SK-N-SH (cell line): ENCODE measurements at regions not wholly inside any gene's neighbourhood (a gene's known extent, or its start where the extent isn't known, plus 50 kb on each side); places are given as distances from the start of the nearest gene placed in this dataset.

ENCODE experiments used
- CTCF ChIA-PET: fragments of 300-600, 350-600 bp; formaldehyde crosslinking; extraction: SDS; loops from one replicate; lab custom pipeline; 2021; lab: Yijun Ruan, JAX
- POLR2A ChIA-PET: fragments of 350-600 bp; sonication (Branson Sonifier 250); formaldehyde crosslinking; extraction: SDS; loops from one replicate; lab custom pipeline; 2020; ENCODE audit warnings: antibody characterized with exemption, inconsistent platforms; lab: Yijun Ruan, JAX
- DNase-seq: peaks from one replicate; pipeline ENCODE4 v3.0.0; 2012
- H2AFZ ChIP-seq: fragments of 200-600 bp; sonication (generic); 2 replicates; pipeline ENCODE4 v1.8.1; 2016; ENCODE audit warnings: antibody characterized with exemption, mild to moderate bottlenecking, low read depth
- H3F3A ChIP-seq: fragments of 200-600 bp; sonication (generic); replicated peaks from 2 replicates; pipeline ENCODE3; 2016; ENCODE audit warnings: antibody characterized with exemption, mild to moderate bottlenecking; ENCODE audit not compliant: insufficient read depth
- H3K27ac ChIP-seq, 2 experiments: fragments of 200-500 bp in 1 of 2; fragments of 200-600 bp in 1 of 2; sonication (Bioruptor generic) in 1 of 2; sonication (generic), shearing (Covaris generic) in 1 of 2; 2 replicates each; pipeline versions ENCODE4 v1.5.1 to v1.6.1; 2014 to 2016; ENCODE audit warnings: low read depth in 2 of 2, inconsistent platforms in 1 of 2, low read length in 1 of 2, mild to moderate bottlenecking in 1 of 2, mixed read lengths in 1 of 2
- H3K27me3 ChIP-seq: fragments of 200-600 bp; sonication (generic), shearing (Covaris generic); 2 replicates; pipeline ENCODE4 v1.6.1; 2016; ENCODE audit warnings: mixed run types; ENCODE audit not compliant: insufficient read depth
- H3K36me3 ChIP-seq, 2 experiments: fragments of 200-500 bp in 1 of 2; fragments of 200-600 bp in 1 of 2; sonication (Bioruptor generic) in 1 of 2; sonication (generic) in 1 of 2; replicated peaks in 1 of 2; 2 replicates each; pipeline versions ENCODE3 to v1.5.1; 2014 to 2016; ENCODE audit warnings: low read length in 1 of 2, mild to moderate bottlenecking in 1 of 2; ENCODE audit not compliant: insufficient read depth in 2 of 2, control insufficient read depth in 1 of 2
- H3K4me1 ChIP-seq, 2 experiments: fragments of 200-500 bp in 1 of 2; fragments of 200-600 bp in 1 of 2; sonication (Bioruptor generic) in 1 of 2; sonication (generic), shearing (Covaris generic) in 1 of 2; 2 replicates each; pipeline versions ENCODE4 v1.5.1 to v1.6.1; 2014 to 2016; ENCODE audit warnings: low read depth in 1 of 2, low read length in 1 of 2, mixed run types in 1 of 2; ENCODE audit not compliant: insufficient read depth in 2 of 2, control insufficient read depth in 1 of 2
- H3K4me2 ChIP-seq: fragments of 200-600 bp; sonication (generic), shearing (Covaris generic); 2 replicates; pipeline ENCODE4 v1.6.1; 2017; ENCODE audit warnings: mixed run types
- H3K4me3 ChIP-seq, 2 experiments: fragments of 200-500 bp in 1 of 2; fragments of 200-600 bp in 1 of 2; sonication (Bioruptor generic) in 1 of 2; sonication (generic), shearing (Covaris generic) in 1 of 2; 2 replicates each; pipeline versions ENCODE4 v1.5.1 to v1.8.1; 2014 to 2016; ENCODE audit warnings: low read depth in 2 of 2, inconsistent platforms in 1 of 2, low read length in 1 of 2, mild to moderate bottlenecking in 1 of 2, mixed read lengths in 1 of 2, moderate library complexity in 1 of 2
- H3K79me2 ChIP-seq: fragments of 200-600 bp; sonication (generic); 2 replicates; pipeline ENCODE4 v1.8.1; 2017; ENCODE audit warnings: mild to moderate bottlenecking; ENCODE audit not compliant: insufficient read depth
- H3K9ac ChIP-seq: fragments of 200-600 bp; sonication (generic); 2 replicates; pipeline ENCODE4 v1.6.1; 2017; ENCODE audit warnings: mixed run types
- H3K9me2 ChIP-seq: fragments of 200-600 bp; sonication (generic); 2 replicates; pipeline ENCODE4 v1.6.1; 2017; ENCODE audit warnings: mixed run types
- H3K9me3 ChIP-seq: fragments of 200-600 bp; sonication (generic); 2 replicates; pipeline ENCODE4 v1.6.1; 2017; ENCODE audit warnings: mixed run types, mild to moderate bottlenecking, moderate library complexity
- H4K20me1 ChIP-seq: fragments of 200-600 bp; sonication (generic); 2 replicates; pipeline ENCODE4 v1.6.1; 2017; ENCODE audit warnings: mild to moderate bottlenecking, mixed run types; ENCODE audit not compliant: insufficient read depth
- EP300 ChIP-seq, 2 experiments: IDR thresholded peaks; 2 replicates each; pipeline versions ENCODE4 v1.4.0 to v1.6.1; 2012; ENCODE audit warnings: borderline replicate concordance in 1 of 2, low read depth in 1 of 2, low read length in 1 of 2
- FOSL2 ChIP-seq: IDR thresholded peaks from 2 replicates; pipeline ENCODE4 v1.4.0; 2012; ENCODE audit warnings: low read depth, mild to moderate bottlenecking, moderate library complexity, borderline replicate concordance
- FOXM1 ChIP-seq: IDR thresholded peaks from 2 replicates; pipeline ENCODE4 v1.4.0; 2012; ENCODE audit warnings: low read depth, mild to moderate bottlenecking
- GABPA ChIP-seq: IDR thresholded peaks from 2 replicates; pipeline ENCODE4 v1.4.0; 2012; ENCODE audit warnings: low read depth, mild to moderate bottlenecking
- GATA2 ChIP-seq: sonication (generic); formaldehyde crosslinking; IDR thresholded peaks from 2 replicates; pipeline ENCODE4 v1.5.0; 2020; ENCODE audit warnings: mild to moderate bottlenecking, missing genetic modification reagents
- MAX ChIP-seq: IDR thresholded peaks from 2 replicates; pipeline ENCODE4 v1.4.0; 2012; ENCODE audit warnings: low read depth
- MEF2A ChIP-seq: IDR thresholded peaks from 2 replicates; pipeline ENCODE4 v1.4.0; 2012; ENCODE audit warnings: low read depth, borderline replicate concordance
- MXI1 ChIP-seq: IDR thresholded peaks from 2 replicates; pipeline ENCODE4 v1.6.1; 2012; ENCODE audit warnings: mild to moderate bottlenecking, low read depth, low read length, improper control_type of control experiment
- NFIC ChIP-seq: IDR thresholded peaks from 2 replicates; pipeline ENCODE4 v1.4.0; 2012; ENCODE audit warnings: borderline replicate concordance
- NRF1 ChIP-seq: IDR thresholded peaks from 2 replicates; pipeline ENCODE4 v1.6.1; 2012; ENCODE audit warnings: low read depth, mild to moderate bottlenecking, low read length
- POLR2AphosphoS5 ChIP-seq: IDR thresholded peaks from 2 replicates; pipeline ENCODE4 v1.6.1; 2012; ENCODE audit warnings: low read depth, low read length
- RAD21 ChIP-seq: IDR thresholded peaks from 2 replicates; pipeline ENCODE4 v1.6.1; 2012; ENCODE audit warnings: mild to moderate bottlenecking, low read length
- REST ChIP-seq: IDR thresholded peaks from 2 replicates; pipeline ENCODE4 v1.6.1; 2012; ENCODE audit warnings: mild to moderate bottlenecking, low read depth, low read length, moderate library complexity
- RFX5 ChIP-seq: IDR thresholded peaks from 2 replicates; pipeline ENCODE4 v1.6.1; 2012; ENCODE audit warnings: mild to moderate bottlenecking, improper control_type of control experiment, low read length
- RXRA ChIP-seq: IDR thresholded peaks from 2 replicates; pipeline ENCODE4 v1.4.0; 2012; ENCODE audit warnings: low read depth, mild to moderate bottlenecking, borderline replicate concordance
- SIN3A ChIP-seq: IDR thresholded peaks from 2 replicates; pipeline ENCODE4 v1.6.1; 2012; ENCODE audit warnings: low read depth, mild to moderate bottlenecking, low read length, moderate library complexity, borderline replicate concordance
- SMC3 ChIP-seq: IDR thresholded peaks from 2 replicates; pipeline ENCODE4 v1.6.1; 2012; ENCODE audit warnings: low read depth, low read length, improper control_type of control experiment
- TAF1 ChIP-seq: IDR thresholded peaks from 2 replicates; pipeline ENCODE4 v1.6.1; 2012; ENCODE audit warnings: low read depth, mild to moderate bottlenecking, low read length, moderate library complexity, borderline replicate concordance
- USF1 ChIP-seq: IDR thresholded peaks from 2 replicates; pipeline ENCODE4 v1.4.0; 2012; ENCODE audit warnings: low read depth, borderline replicate concordance
- USF2 ChIP-seq: fragments of 150-350 bp; IDR thresholded peaks from 2 replicates; pipeline ENCODE4 v1.6.1; 2017; ENCODE audit warnings: antibody characterized with exemption, low read length, low read depth, borderline replicate concordance
- WGBS: methylation state at CpG from one replicate; pipeline ENCODE4 v1.1.6; 2017; ENCODE audit warnings: low lambda C conversion rate; 5-methylcytosine and 5-hydroxymethylcytosine counted together

- 97% methylated on average over 5 of the region's 5 CpGs for WGBS
- peaks cover 0 to 4% of the 10 kb centered on the region in 2 experiments; a peak in 1 of 4 replicates for H3K4me1 ChIP-seq
- no peaks in the 10 kb centered on the region for H4K20me1 ChIP-seq
- H2AFZ ChIP-seq: no peak overlapping the region
- H3K27ac ChIP-seq: no peak overlapping the region
- no peaks in the 10 kb centered on the region for H3K9me2 ChIP-seq
- H3K9ac ChIP-seq: no peak overlapping the region
- H3K79me2 ChIP-seq: no peaks in the 10 kb centered on the region
- H3F3A ChIP-seq: no peaks in the 10 kb centered on the region
- H3K4me2 ChIP-seq: no peak overlapping the region
- CTCF ChIA-PET: interaction anchor here (1.1 kb wide), 1 partner anchor 15 kb away, joined by 3 read pairs; no protein-coding TSS in a partner anchor
- no peak overlapping the region for H3K4me3 ChIP-seq
- H3K9me3 ChIP-seq: no peaks in the 10 kb centered on the region
- H3K27me3 ChIP-seq: no peaks in the 10 kb centered on the region
- POLR2A ChIA-PET: no interaction called here
- no peak for DNase-seq
- no peak for TF ChIP-seq TAF1
- no peak for TF ChIP-seq NFIC
- no peak for TF ChIP-seq REST
- no peak for TF ChIP-seq FOXM1
- TF ChIP-seq FOSL2: no peak
- TF ChIP-seq NRF1: no peak
- no peak for TF ChIP-seq EP300 (IDR thresholded peaks at IDR 0.05; ENCODE audit: borderline replicate concordance in 1 of 2, low read depth in 1 of 2, low read length in 1 of 2)
- peaks cover 0 to 2% of the 10 kb centered on the region in 2 experiments for H3K36me3 ChIP-seq
Observed at GRCh38 chr13:73740666-73741065, 393.5 kb downstream of the KLF12 start.

- no peaks in the 10 kb centered on the region for H4K20me1 ChIP-seq
- H2AFZ ChIP-seq: no peak overlapping the region
- H3K4me3 ChIP-seq: no peak overlapping the region
- WGBS: 73% methylated on average over 1 of the region's 1 CpG
- ChIA-PET POLR2A (no interaction called here), CTCF (no interaction called here)
- DNase-seq: no peak
- no peaks in the 10 kb centered on the region for H3K79me2 ChIP-seq
- no peaks in the 10 kb centered on the region for H3K9me2 ChIP-seq
- peaks cover 0 to 1% of the 10 kb centered on the region in 2 experiments; a peak in 1 of 4 replicates for H3K4me1 ChIP-seq
- no peaks in the 10 kb centered on the region for H3F3A ChIP-seq
- no peaks in the 10 kb centered on the region for H3K27me3 ChIP-seq
- TF ChIP-seq REST (no peak), MAX (no peak), EP300 (IDR thresholded peaks at IDR 0.05; ENCODE audit: borderline replicate concordance in 1 of 2, low read depth in 1 of 2, low read length in 1 of 2) (no peak), POLR2AphosphoS5 (no peak), MXI1 (no peak), RAD21 (no peak), RXRA (no peak), SIN3A (no peak), MEF2A (no peak), SMC3 (no peak), USF1 (no peak), USF2 (no peak), RFX5 (no peak), GATA2 (CRISPR knock-in tag) (no peak), GABPA (no peak)
- H3K9me3 ChIP-seq: no peaks in the 10 kb centered on the region
- no peak overlapping the region for H3K27ac ChIP-seq
- H3K36me3 ChIP-seq: no peaks in the 10 kb centered on the region
- H3K4me2 ChIP-seq: no peak overlapping the region
- no peak overlapping the region for H3K9ac ChIP-seq
Observed at GRCh38 chr13:73739394-73739793, 394.8 kb downstream of the KLF12 start.
